Kidney (tissue), 13 donors: ENCODE measurements at regions not wholly inside any gene's neighbourhood (a gene's known extent, or its start where the extent isn't known, plus 50 kb on each side); places are given as distances from the start of the nearest gene placed in this dataset.

Experiments
- DNase-seq, 5 donors: peaks; one replicate each; pipeline ENCODE4 v3.0.0-alpha.2; 2013 to 2020
- FAIRE-seq: peaks from 2 replicates; lab custom pipeline; 2012; peaks lifted over from hg19 to GRCh38; lab: Jason Lieb, UNC
- H3K27ac ChIP-seq, 2 donors: one replicate each; pipeline ENCODE4 v1.7.0; 2013; ENCODE audit warnings: low read depth in 2 of 2, low read length in 2 of 2, inconsistent platforms in 1 of 2
- H3K27me3 ChIP-seq: one replicate; pipeline ENCODE4 v1.7.1; 2013; ENCODE audit warnings: low read length, inconsistent platforms; ENCODE audit not compliant: control insufficient read depth, insufficient read depth
- H3K36me3 ChIP-seq, 3 donors: one replicate each; pipeline versions ENCODE4 v1.7.0 to v1.7.1; 2013; ENCODE audit warnings: low read length in 3 of 3, control low read depth in 1 of 3, inconsistent platforms in 1 of 3; ENCODE audit not compliant: insufficient read depth in 3 of 3, control insufficient read depth in 2 of 3
- H3K4me1 ChIP-seq, 3 donors: one replicate each; pipeline versions ENCODE4 v1.7.0 to v1.7.1; 2013; ENCODE audit warnings: low read length in 3 of 3, inconsistent platforms in 1 of 3, low read depth in 1 of 3; ENCODE audit not compliant: control insufficient read depth in 2 of 3, insufficient read depth in 2 of 3
- H3K4me3 ChIP-seq, 3 donors: one replicate each; pipeline versions ENCODE4 v1.7.0 to v1.8.1; 2013; ENCODE audit warnings: low read length in 3 of 3, control low read depth in 1 of 3, inconsistent platforms in 1 of 3
- H3K9ac ChIP-seq, 3 donors: one replicate each; pipeline versions ENCODE4 v1.7.0 to v1.7.1; 2013; ENCODE audit warnings: low read length in 3 of 3, control low read depth in 1 of 3, inconsistent platforms in 1 of 3
- H3K9me3 ChIP-seq, 3 donors: one replicate each; pipeline versions ENCODE4 v1.7.0 to v1.7.1; 2013; ENCODE audit warnings: low read length in 3 of 3, control low read depth in 1 of 3, inconsistent platforms in 1 of 3; ENCODE audit not compliant: control insufficient read depth in 2 of 3, insufficient read depth in 1 of 3
- CTCF ChIP-seq: IDR thresholded peaks from 3 replicates; pipeline ENCODE4 v1.5.1; 2012; ENCODE audit warnings: mild to moderate bottlenecking, moderate library complexity, borderline replicate concordance; ENCODE audit not compliant: insufficient read depth; ENCODE audit errors: extremely low read depth
- intact Hi-C: fragments of 100-400 bp; cut with DNase I; formaldehyde crosslinking; loops from one replicate; pipeline ENCODE4 v1.11.1; 2022
- donor health status: control.
- donor health status: control.
- donor health status: control.
- donor health status: control.
- donor health status: control.
- donor health status: DM: yes; HTN: yes; CAD: no.
- donor health status: Normal renal cell carcinoma (clear cell type).

GRCh38 chr1:232292239-232292638, 337.7 kb downstream of the SIPA1L2 start:
- Histone ChIP-seq H3K4me3 (no peak overlapping the region), H3K9ac (no peak overlapping the region), H3K36me3 (no peaks in the 10 kb centered on the region), H3K9me3 (no peaks in the 10 kb centered on the region), H3K4me1 (no peaks in the 10 kb centered on the region), H3K27ac (no peak overlapping the region), H3K27me3 (no peaks in the 10 kb centered on the region)
- no peak for TF ChIP-seq CTCF
- no peak for FAIRE-seq
- intact Hi-C loops: no loop called here
- DNase-seq: peak in 2 of 5 donors; percentile 19 to 44

- Histone ChIP-seq H3K4me1 (no peaks in the 10 kb centered on the region), H3K27ac (no peak overlapping the region), H3K9me3 (no peaks in the 10 kb centered on the region), H3K27me3 (no peaks in the 10 kb centered on the region), H3K36me3 (no peaks in the 10 kb centered on the region), H3K4me3 (no peak overlapping the region), H3K9ac (no peak overlapping the region)
- intact Hi-C loops: no loop called here
- DNase-seq (no peak), FAIRE-seq (no peak)
- TF ChIP-seq CTCF: no peak
Measured at GRCh38 chr1:232291681-232292080, 338.3 kb downstream of the SIPA1L2 start.

DNA sequence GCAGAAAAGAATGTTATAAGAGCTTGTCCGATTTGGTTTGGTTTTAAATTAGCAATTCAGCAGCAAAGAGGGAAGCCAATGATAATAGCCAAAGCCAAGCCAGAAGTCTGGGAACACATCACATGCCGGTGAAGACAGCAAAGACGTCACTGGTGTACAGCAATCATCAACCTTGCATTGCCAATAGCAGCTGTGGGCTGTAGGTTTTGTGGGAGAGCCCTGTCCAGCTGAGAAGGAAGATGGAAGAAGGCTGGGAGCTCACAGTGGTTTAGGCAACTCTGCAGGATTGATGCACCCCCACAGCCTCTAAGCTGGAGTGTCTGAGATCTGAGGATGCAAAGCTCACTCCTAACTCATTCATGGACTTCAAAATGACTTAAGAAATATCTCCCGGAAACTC, 338.7 kb downstream of the SIPA1L2 start:
- no peak for DNase-seq
- H3K4me1 ChIP-seq: no peaks in the 10 kb centered on the region
- H3K9ac ChIP-seq: no peak overlapping the region
- H3K27ac ChIP-seq: no peak overlapping the region
- no peaks in the 10 kb centered on the region for H3K27me3 ChIP-seq
- H3K36me3 ChIP-seq: no peaks in the 10 kb centered on the region
- H3K4me3 ChIP-seq: no peak overlapping the region
- H3K9me3 ChIP-seq: no peaks in the 10 kb centered on the region
- intact Hi-C loops: no loop called here
- no peak for TF ChIP-seq CTCF
- FAIRE-seq: no peak

GRCh38 chr1:232290570-232290969, 339.4 kb downstream of the SIPA1L2 start:
- Histone ChIP-seq H3K4me1 (no peaks in the 10 kb centered on the region), H3K4me3 (no peak overlapping the region), H3K36me3 (no peaks in the 10 kb centered on the region), H3K27ac (no peak overlapping the region), H3K9ac (no peak overlapping the region), H3K9me3 (no peaks in the 10 kb centered on the region), H3K27me3 (no peaks in the 10 kb centered on the region)
- FAIRE-seq (no peak), DNase-seq (no peak)
- intact Hi-C loops: no loop called here
- no peak for TF ChIP-seq CTCF
